A549 (cell line): ENCODE measurements at regions not wholly inside any gene's neighbourhood (a gene's known extent, or its start where the extent isn't known, plus 50 kb on each side); places are given as distances from the start of the nearest gene placed in this dataset.

Experiments used
- ATAC-seq, 2 experiments: fragments of 200-7000 bp in 1 of 2; fragments of >200 bp in 1 of 2; cut with Nextera tagmentation in 1 of 2; cut with Tn5 transposase in 1 of 2; 3 replicates each; pipeline versions ENCODE4 v1.8.0 to v1.9.1; 2018 to 2020; ENCODE audit warnings: mild to moderate bottlenecking in 1 of 2, moderate library complexity in 1 of 2
- CTCF ChIA-PET: fragments of 300-600 bp; sonication (Branson Sonifier 250); formaldehyde crosslinking; extraction: SDS; loops from one replicate; lab custom pipeline; 2021; ENCODE audit warnings: antibody characterized with exemption, inconsistent platforms; lab: Yijun Ruan, JAX
- POLR2A ChIA-PET: fragments of 350-600 bp; formaldehyde crosslinking; extraction: SDS; loops from one replicate; lab custom pipeline; 2021; ENCODE audit warnings: antibody characterized with exemption, inconsistent platforms; lab: Yijun Ruan, JAX
- DNase-seq, 2 experiments: peaks; one replicate each; pipeline versions ENCODE4 v3.0.0 to v3.0.0-alpha.2; 2011 to 2016; ENCODE audit warnings: low read depth in 1 of 2, low spot score in 1 of 2
- FAIRE-seq: peaks from 2 replicates; lab custom pipeline; 2011; peaks lifted over from hg19 to GRCh38; lab: Jason Lieb, UNC
- H3K27ac ChIP-seq, 2 experiments: fragments of >200 bp; sonication (Bioruptor Twin); formaldehyde crosslinking; 3 replicates each; pipeline ENCODE4 v1.5.1; 2016 to 2017
- H3K4me1 ChIP-seq: fragments of >200 bp; sonication (Bioruptor Twin); formaldehyde crosslinking; 3 replicates; pipeline ENCODE4 v1.6.1; 2016
- H3K4me2 ChIP-seq: fragments of >200 bp; sonication (Bioruptor Twin); formaldehyde crosslinking; 3 replicates; pipeline ENCODE4 v1.6.1; 2016
- H3K4me3 ChIP-seq: fragments of >200 bp; sonication (Bioruptor Twin); formaldehyde crosslinking; 3 replicates; pipeline ENCODE4 v1.5.1; 2016
- H3K9me3 ChIP-seq: fragments of >200 bp; sonication (Bioruptor Twin); formaldehyde crosslinking; 3 replicates; pipeline ENCODE4 v1.6.1; 2016
- CBX8 ChIP-seq: fragments of 200-600 bp; sonication (generic); IDR thresholded peaks from 2 replicates; pipeline ENCODE4 v1.6.1; 2016
- CEBPB ChIP-seq, 2 experiments: fragments of >200 bp in 1 of 2; sonication (Bioruptor Twin) in 1 of 2; formaldehyde crosslinking in 1 of 2; IDR thresholded peaks; 2 replicates each; pipeline ENCODE4 v1.6.1; 2012 to 2016
- EHF ChIP-seq: fragments of 250-450 bp; sonication (Bioruptor Pico); IDR thresholded peaks from 2 replicates; pipeline ENCODE4 v1.5.0; 2020; ENCODE audit warnings: mild to moderate bottlenecking
- EHMT2 ChIP-seq: fragments of 200-600 bp; sonication (generic); IDR thresholded peaks from 2 replicates; pipeline ENCODE4 v1.6.1; 2016; ENCODE audit warnings: antibody characterized with exemption, low read depth, mild to moderate bottlenecking, moderate library complexity
- ELK1 ChIP-seq: fragments of 150-350 bp; IDR thresholded peaks from 2 replicates; pipeline ENCODE4 v1.6.1; 2014; ENCODE audit warnings: low read depth, mild to moderate bottlenecking, low read length
- ESRRA ChIP-seq: fragments of 150-350 bp; IDR thresholded peaks from 2 replicates; pipeline ENCODE4 v1.6.1; 2014; ENCODE audit warnings: mild to moderate bottlenecking, low read length, borderline replicate concordance
- HDAC2 ChIP-seq: fragments of 200-600 bp; sonication (generic); IDR thresholded peaks from 2 replicates; pipeline ENCODE4 v1.6.1; 2016
- HEYL ChIP-seq: fragments of 250-450 bp; sonication (Bioruptor Pico); IDR thresholded peaks from 2 replicates; pipeline ENCODE4 v1.8.0; 2021; ENCODE audit warnings: mild to moderate bottlenecking, moderate library complexity
- HOXB13 ChIP-seq: fragments of 250-450 bp; sonication (Bioruptor Pico); IDR thresholded peaks from 2 replicates; pipeline ENCODE4 v1.5.0; 2020; ENCODE audit warnings: low read depth, mild to moderate bottlenecking, moderate library complexity
- HOXB5 ChIP-seq: fragments of 250-450 bp; sonication (Bioruptor Pico); IDR thresholded peaks from 2 replicates; pipeline ENCODE4 v1.5.0; 2020; ENCODE audit warnings: mild to moderate bottlenecking, moderate library complexity
- KDM1A ChIP-seq: fragments of 200-600 bp; sonication (generic); IDR thresholded peaks from 2 replicates; pipeline ENCODE4 v1.6.1; 2016; ENCODE audit warnings: low read depth, mild to moderate bottlenecking
- MAFK ChIP-seq: fragments of 450-650 bp; IDR thresholded peaks from 2 replicates; pipeline ENCODE4 v1.6.1; 2014; ENCODE audit not compliant: partially characterized antibody
- MAZ ChIP-seq: fragments of 150-350 bp; IDR thresholded peaks from 2 replicates; pipeline ENCODE4 v1.6.1; 2014; ENCODE audit warnings: antibody characterized with exemption, low read depth, low read length, borderline replicate concordance
- NFE2L2 ChIP-seq: fragments of 150-350 bp; conservative IDR thresholded peaks from 2 replicates; pipeline ENCODE4 v1.6.1; 2014; ENCODE audit warnings: low read length
- NPAS2 ChIP-seq: fragments of 250-450 bp; sonication (Bioruptor Pico); IDR thresholded peaks from 2 replicates; pipeline ENCODE4 v1.8.0; 2022; ENCODE audit warnings: mild to moderate bottlenecking, moderate library complexity, borderline replicate concordance
- PHF8 ChIP-seq: fragments of 200-600 bp; sonication (generic); IDR thresholded peaks from 2 replicates; pipeline ENCODE4 v1.6.1; 2016; ENCODE audit warnings: low read depth, mild to moderate bottlenecking, antibody characterized with exemption, moderate library complexity, borderline replicate concordance
- RAD21 ChIP-seq, 2 experiments: fragments of >200 bp in 1 of 2; sonication (Bioruptor Twin) in 1 of 2; formaldehyde crosslinking in 1 of 2; IDR thresholded peaks in 1 of 2; conservative IDR thresholded peaks in 1 of 2; 2 replicates in 1 of 2; 3 replicates in 1 of 2; pipeline ENCODE4 v1.6.1; 2012 to 2018; ENCODE audit warnings: inconsistent platforms in 1 of 2
- RFX5 ChIP-seq: fragments of 450-650 bp; IDR thresholded peaks from 2 replicates; pipeline ENCODE4 v1.7.1; 2014; ENCODE audit warnings: antibody characterized with exemption, mild to moderate bottlenecking, moderate library complexity
- SMC3 ChIP-seq: fragments of >200 bp; sonication (Bioruptor Twin); formaldehyde crosslinking; IDR thresholded peaks from 3 replicates; pipeline ENCODE4 v1.6.1; 2018; ENCODE audit warnings: inconsistent platforms
- SREBF2 ChIP-seq: fragments of 450-650 bp; IDR thresholded peaks from 2 replicates; pipeline ENCODE4 v1.6.1; 2014; ENCODE audit warnings: mild to moderate bottlenecking, moderate library complexity
- ZC3H11A ChIP-seq: fragments of 450-650 bp; IDR thresholded peaks from 2 replicates; pipeline ENCODE4 v1.6.1; 2014; ENCODE audit warnings: antibody characterized with exemption, mild to moderate bottlenecking
- ZSCAN20 ChIP-seq: fragments of 250-450 bp; sonication (Bioruptor Pico); IDR thresholded peaks from 2 replicates; pipeline ENCODE4 v1.8.0; 2022; ENCODE audit warnings: mild to moderate bottlenecking, moderate library complexity
- WGBS: methylation state at CpG from one replicate; pipeline ENCODE4 v1.1.6; 2017; ENCODE audit errors: missing lambda C conversion rate; 5-methylcytosine and 5-hydroxymethylcytosine counted together
- TF ChIP-seq, protein P1 (sequence below): IDR thresholded peaks from 2 replicates; pipeline ENCODE4 v1.6.1; 2012
- TF ChIP-seq, protein P2 (sequence below): fragments of >200 bp; sonication (Bioruptor Twin); formaldehyde crosslinking; IDR thresholded peaks from 3 replicates; pipeline ENCODE4 v1.5.1; 2016
- TF ChIP-seq, protein P3 (sequence below): fragments of >200 bp; sonication (Bioruptor Twin); formaldehyde crosslinking; IDR thresholded peaks from 2 replicates; pipeline ENCODE4 v1.6.1; 2016
- TF ChIP-seq, protein P4 (sequence below): IDR thresholded peaks from 2 replicates; pipeline ENCODE4 v1.6.1; 2012
- TF ChIP-seq, protein P5 (sequence below): fragments of 450-650 bp; IDR thresholded peaks from 2 replicates; pipeline ENCODE4 v1.6.1; 2014; ENCODE audit warnings: antibody characterized with exemption

DNA sequence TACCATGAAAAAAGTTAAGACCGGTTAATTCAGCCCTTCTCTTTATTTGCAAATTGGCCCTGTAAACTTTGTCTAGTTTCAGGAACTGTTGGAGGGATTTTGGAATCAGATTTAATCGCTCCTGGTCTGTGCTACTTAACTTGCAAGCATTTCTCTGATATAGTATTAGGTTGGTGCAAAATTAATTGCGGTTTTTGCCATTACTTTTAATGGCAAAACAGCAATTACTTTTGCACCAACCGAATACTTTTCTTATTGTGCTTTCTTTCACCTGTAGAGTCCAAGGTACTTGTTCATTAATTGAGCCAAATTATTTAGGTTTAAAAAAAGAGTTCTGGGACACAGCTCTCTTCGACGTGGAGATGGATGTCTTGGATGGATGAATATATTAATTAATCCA, 92.8 kb upstream of the HNRNPU start:
- no peak overlapping the region for H3K4me2 ChIP-seq
- DNase-seq (no peak), ATAC-seq (no peak), FAIRE-seq (no peak)
- H3K27ac ChIP-seq, result no peak overlapping the region
- CTCF ChIA-PET, result no interaction called here
- POLR2A ChIA-PET, result no interaction called here
- TF ChIP-seq HEYL (CRISPR knock-in tag) (no peak), MAFK (no peak), HOXB5 (CRISPR knock-in tag) (no peak), HOXB13 (CRISPR knock-in tag) (no peak), SREBF2 (no peak), KDM1A (no peak), HDAC2 (no peak)
- TF ChIP-seq, protein P1, sequence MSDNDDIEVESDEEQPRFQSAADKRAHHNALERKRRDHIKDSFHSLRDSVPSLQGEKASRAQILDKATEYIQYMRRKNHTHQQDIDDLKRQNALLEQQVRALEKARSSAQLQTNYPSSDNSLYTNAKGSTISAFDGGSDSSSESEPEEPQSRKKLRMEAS, result no peak
- TF ChIP-seq, protein P2, sequence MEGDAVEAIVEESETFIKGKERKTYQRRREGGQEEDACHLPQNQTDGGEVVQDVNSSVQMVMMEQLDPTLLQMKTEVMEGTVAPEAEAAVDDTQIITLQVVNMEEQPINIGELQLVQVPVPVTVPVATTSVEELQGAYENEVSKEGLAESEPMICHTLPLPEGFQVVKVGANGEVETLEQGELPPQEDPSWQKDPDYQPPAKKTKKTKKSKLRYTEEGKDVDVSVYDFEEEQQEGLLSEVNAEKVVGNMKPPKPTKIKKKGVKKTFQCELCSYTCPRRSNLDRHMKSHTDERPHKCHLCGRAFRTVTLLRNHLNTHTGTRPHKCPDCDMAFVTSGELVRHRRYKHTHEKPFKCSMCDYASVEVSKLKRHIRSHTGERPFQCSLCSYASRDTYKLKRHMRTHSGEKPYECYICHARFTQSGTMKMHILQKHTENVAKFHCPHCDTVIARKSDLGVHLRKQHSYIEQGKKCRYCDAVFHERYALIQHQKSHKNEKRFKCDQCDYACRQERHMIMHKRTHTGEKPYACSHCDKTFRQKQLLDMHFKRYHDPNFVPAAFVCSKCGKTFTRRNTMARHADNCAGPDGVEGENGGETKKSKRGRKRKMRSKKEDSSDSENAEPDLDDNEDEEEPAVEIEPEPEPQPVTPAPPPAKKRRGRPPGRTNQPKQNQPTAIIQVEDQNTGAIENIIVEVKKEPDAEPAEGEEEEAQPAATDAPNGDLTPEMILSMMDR, result no peak
- TF ChIP-seq, protein P3, sequence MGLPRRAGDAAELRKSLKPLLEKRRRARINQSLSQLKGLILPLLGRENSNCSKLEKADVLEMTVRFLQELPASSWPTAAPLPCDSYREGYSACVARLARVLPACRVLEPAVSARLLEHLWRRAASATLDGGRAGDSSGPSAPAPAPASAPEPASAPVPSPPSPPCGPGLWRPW, result no peak
- H3K4me3 ChIP-seq, result no peak overlapping the region
- H3K9me3 ChIP-seq, result no peaks in the 10 kb centered on the region
- H3K4me1 ChIP-seq, result peaks cover 34% of the 10 kb centered on the region
- whole genome bisulfite sequencing, result 83% methylated on average over 6 of the region's 6 CpGs

- 92% methylated on average over 5 of the region's 5 CpGs for WGBS
- Histone ChIP-seq H3K27ac (0 out of 6 replicates have a peak overlapping the region, but pooled peaks of 1 of the 2 experiments have one; percentile 19), H3K4me1 (peaks cover 27% of the 10 kb centered on the region), H3K4me2 (no peak overlapping the region), H3K4me3 (no peak overlapping the region)
- CTCF ChIA-PET, result interaction anchor here (0.5 to 1.5 kb wide), 2 partner anchors 14 to 16 kb away, joined by 3 to 6 read pairs; a partner anchor contains a TSS
- FAIRE-seq (no peak), ATAC-seq (no peak), DNase-seq (no peak)
- TF ChIP-seq CEBPB (IDR thresholded peaks at IDR 0.05) (no peak), NFE2L2 (no peak), ZC3H11A (no peak), RFX5 (no peak), EHMT2 (no peak), SMC3 (no peak), ELK1 (no peak), SREBF2 (no peak), HOXB5 (CRISPR knock-in tag) (no peak), NPAS2 (CRISPR knock-in tag) (no peak)
- TF ChIP-seq, protein P1, result no peak
- TF ChIP-seq, protein P4, sequence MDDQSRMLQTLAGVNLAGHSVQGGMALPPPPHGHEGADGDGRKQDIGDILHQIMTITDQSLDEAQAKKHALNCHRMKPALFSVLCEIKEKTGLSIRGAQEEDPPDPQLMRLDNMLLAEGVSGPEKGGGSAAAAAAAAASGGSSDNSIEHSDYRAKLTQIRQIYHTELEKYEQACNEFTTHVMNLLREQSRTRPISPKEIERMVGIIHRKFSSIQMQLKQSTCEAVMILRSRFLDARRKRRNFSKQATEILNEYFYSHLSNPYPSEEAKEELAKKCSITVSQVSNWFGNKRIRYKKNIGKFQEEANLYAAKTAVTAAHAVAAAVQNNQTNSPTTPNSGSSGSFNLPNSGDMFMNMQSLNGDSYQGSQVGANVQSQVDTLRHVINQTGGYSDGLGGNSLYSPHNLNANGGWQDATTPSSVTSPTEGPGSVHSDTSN, result no peak
- TF ChIP-seq, all 56 proteins: peak for 0
- H3K9me3 ChIP-seq, result no peaks in the 10 kb centered on the region
- POLR2A ChIA-PET, result interaction anchor here (1.2 kb wide), 1 partner anchor 16 kb away, joined by 3 read pairs; no protein-coding TSS in a partner anchor
Observed at GRCh38 chr1:244955661-244956060, 91.3 kb upstream of the HNRNPU start.

GRCh38 chr1:244954359-244954758, 90.0 kb upstream of the HNRNPU start:
- ChIA-PET CTCF (interaction anchor here (1.1 to 1.5 kb wide), 2 partner anchors 10 to 15 kb away, joined by 4 to 6 read pairs; a partner anchor contains a TSS), POLR2A (interaction anchor here (0.8 kb wide), 1 partner anchor 15 kb away, joined by 3 read pairs; a partner anchor contains a TSS)
- ATAC-seq (no peak), DNase-seq (no peak), FAIRE-seq (no peak)
- Histone ChIP-seq H3K4me2 (peak overlapping the region; percentile 7; the same call in 1 of the 3 replicates), H3K9me3 (no peaks in the 10 kb centered on the region), H3K27ac (peak overlapping the region; percentile 13 to 69; a peak in 4 of 6 replicates), H3K4me1 (peaks cover 27% of the 10 kb centered on the region), H3K4me3 (no peak overlapping the region)
- WGBS, result 75% methylated on average over 2 of the region's 2 CpGs
- TF ChIP-seq, protein P5, sequence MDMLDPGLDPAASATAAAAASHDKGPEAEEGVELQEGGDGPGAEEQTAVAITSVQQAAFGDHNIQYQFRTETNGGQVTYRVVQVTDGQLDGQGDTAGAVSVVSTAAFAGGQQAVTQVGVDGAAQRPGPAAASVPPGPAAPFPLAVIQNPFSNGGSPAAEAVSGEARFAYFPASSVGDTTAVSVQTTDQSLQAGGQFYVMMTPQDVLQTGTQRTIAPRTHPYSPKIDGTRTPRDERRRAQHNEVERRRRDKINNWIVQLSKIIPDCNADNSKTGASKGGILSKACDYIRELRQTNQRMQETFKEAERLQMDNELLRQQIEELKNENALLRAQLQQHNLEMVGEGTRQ, result no peak
- TF ChIP-seq ZSCAN20 (CRISPR knock-in tag), result no peak
- TF ChIP-seq CBX8, result no peak
- TF ChIP-seq RFX5, result no peak
- TF ChIP-seq SREBF2, result no peak
- TF ChIP-seq EHMT2, result no peak
- TF ChIP-seq EHF, result no peak
- no peak for TF ChIP-seq ESRRA
- TF ChIP-seq HOXB13 (CRISPR knock-in tag), result no peak
- TF ChIP-seq RAD21 (conservative IDR thresholded peaks at IDR 0.05 in 1 of 2, IDR thresholded peaks at IDR 0.05 in 1 of 2), result no peak
- TF ChIP-seq, protein P4, result no peak
- TF ChIP-seq MAZ, result no peak
- TF ChIP-seq PHF8, result no peak
